Muscle layer of duodenum (tissue), 2 donors: ENCODE measurements at regions not wholly inside any gene's neighbourhood (a gene's known extent, or its start where the extent isn't known, plus 50 kb on each side); places are given as distances from the start of the nearest gene placed in this dataset.

Experiments
- H3K27ac ChIP-seq: one replicate; pipeline ENCODE4 v1.7.0; 2013; ENCODE audit warnings: mild to moderate bottlenecking, low read length
- H3K27me3 ChIP-seq: one replicate; pipeline ENCODE4 v1.7.0; 2013; ENCODE audit warnings: low read depth, mild to moderate bottlenecking, control low read depth, low read length
- H3K36me3 ChIP-seq, 2 donors: one replicate each; pipeline ENCODE4 v1.7.0; 2013; ENCODE audit warnings: low read length in 2 of 2, control low read depth in 1 of 2, mild to moderate bottlenecking in 1 of 2; ENCODE audit not compliant: insufficient read depth in 2 of 2, control insufficient read depth in 1 of 2
- H3K4me1 ChIP-seq, 2 donors: one replicate each; pipeline ENCODE4 v1.7.0; 2013; ENCODE audit warnings: low read length in 2 of 2, mild to moderate bottlenecking in 2 of 2, control low read depth in 1 of 2, moderate library complexity in 1 of 2; ENCODE audit not compliant: insufficient read depth in 2 of 2, control insufficient read depth in 1 of 2
- H3K4me3 ChIP-seq, 2 donors: one replicate each; pipeline ENCODE4 v1.7.0; 2013; ENCODE audit warnings: low read length in 2 of 2, low read depth in 1 of 2, mild to moderate bottlenecking in 1 of 2
- H3K9me3 ChIP-seq, 2 donors: one replicate each; pipeline ENCODE4 v1.7.0; 2013; ENCODE audit warnings: low read length in 2 of 2, control low read depth in 1 of 2, mild to moderate bottlenecking in 1 of 2; ENCODE audit not compliant: control insufficient read depth in 1 of 2
- donor health status: healthy.

- no peaks in the 10 kb centered on the region for H3K27me3 ChIP-seq
- H3K27ac ChIP-seq = no peak overlapping the region
- H3K36me3 ChIP-seq = no peaks in the 10 kb centered on the region
These were observed 370.1 kb upstream of the NR5A2 start for GRCh38 chr1:199657449-199657848.

GRCh38 chr1:199660071-199660470 is 367.4 kb upstream of the NR5A2 start:
- H3K27ac ChIP-seq = no peak overlapping the region
- H3K4me3 ChIP-seq = no peak overlapping the region
- H3K9me3 ChIP-seq = no peaks in the 10 kb centered on the region
- no peaks in the 10 kb centered on the region for H3K27me3 ChIP-seq
- no peaks in the 10 kb centered on the region for H3K36me3 ChIP-seq
- no peaks in the 10 kb centered on the region for H3K4me1 ChIP-seq

More at GRCh38 chr1:199657449-199657848, 370.1 kb upstream of the NR5A2 start:
- Histone ChIP-seq H3K4me3 (no peak overlapping the region), H3K4me1 (no peaks in the 10 kb centered on the region), H3K9me3 (no peaks in the 10 kb centered on the region)

- Histone ChIP-seq H3K9me3 (no peaks in the 10 kb centered on the region), H3K4me3 (no peak overlapping the region), H3K36me3 (no peaks in the 10 kb centered on the region), H3K27me3 (no peaks in the 10 kb centered on the region), H3K27ac (no peak overlapping the region), H3K4me1 (no peaks in the 10 kb centered on the region)
These were observed 362.1 kb upstream of the NR5A2 start for GRCh38 chr1:199665371-199665770.

GRCh38 chr1:199667089-199667488 is 360.4 kb upstream of the NR5A2 start:
- no peaks in the 10 kb centered on the region for H3K4me1 ChIP-seq
- no peaks in the 10 kb centered on the region for H3K36me3 ChIP-seq
- no peaks in the 10 kb centered on the region for H3K27me3 ChIP-seq
- no peaks in the 10 kb centered on the region for H3K9me3 ChIP-seq
- no peak overlapping the region for H3K27ac ChIP-seq
- no peak overlapping the region for H3K4me3 ChIP-seq

- Histone ChIP-seq H3K27ac (no peak overlapping the region), H3K9me3 (no peaks in the 10 kb centered on the region), H3K27me3 (no peaks in the 10 kb centered on the region)
These were observed 357.6 kb upstream of the NR5A2 start for GRCh38 chr1:199669916-199670315.

GRCh38 chr1:199671684-199672083 is 355.8 kb upstream of the NR5A2 start:
- Histone ChIP-seq H3K36me3 (no peaks in the 10 kb centered on the region), H3K9me3 (no peaks in the 10 kb centered on the region), H3K4me3 (no peak overlapping the region), H3K4me1 (no peaks in the 10 kb centered on the region), H3K27me3 (no peaks in the 10 kb centered on the region), H3K27ac (no peak overlapping the region)

More at GRCh38 chr1:199669916-199670315, 357.6 kb upstream of the NR5A2 start:
- Histone ChIP-seq H3K4me1 (no peaks in the 10 kb centered on the region), H3K36me3 (no peaks in the 10 kb centered on the region), H3K4me3 (no peak overlapping the region)

GRCh38 chr1:199675937-199676336 is 351.6 kb upstream of the NR5A2 start:
- Histone ChIP-seq H3K4me1 (no peaks in the 10 kb centered on the region), H3K4me3 (no peak overlapping the region), H3K27ac (no peak overlapping the region), H3K9me3 (no peaks in the 10 kb centered on the region), H3K27me3 (no peaks in the 10 kb centered on the region), H3K36me3 (no peaks in the 10 kb centered on the region)

- Histone ChIP-seq H3K4me1 (no peaks in the 10 kb centered on the region), H3K9me3 (no peaks in the 10 kb centered on the region), H3K36me3 (no peaks in the 10 kb centered on the region), H3K27ac (no peak overlapping the region), H3K4me3 (no peak overlapping the region), H3K27me3 (no peaks in the 10 kb centered on the region)
These were observed 348.7 kb upstream of the NR5A2 start for GRCh38 chr1:199678771-199679170.

- Histone ChIP-seq H3K27ac (no peak overlapping the region), H3K36me3 (no peaks in the 10 kb centered on the region), H3K27me3 (no peaks in the 10 kb centered on the region), H3K4me1 (no peaks in the 10 kb centered on the region), H3K4me3 (no peak overlapping the region), H3K9me3 (no peaks in the 10 kb centered on the region)
These were observed 345.4 kb upstream of the NR5A2 start for GRCh38 chr1:199682081-199682480.

- Histone ChIP-seq H3K4me1 (no peaks in the 10 kb centered on the region), H3K27ac (no peak overlapping the region), H3K27me3 (no peaks in the 10 kb centered on the region), H3K36me3 (no peaks in the 10 kb centered on the region), H3K4me3 (no peak overlapping the region), H3K9me3 (no peaks in the 10 kb centered on the region)
These were observed 342.7 kb upstream of the NR5A2 start for GRCh38 chr1:199684686-199685273.

GRCh38 chr1:199685369-199685768 is 342.1 kb upstream of the NR5A2 start:
- H3K36me3 ChIP-seq = no peaks in the 10 kb centered on the region
- no peak overlapping the region for H3K4me3 ChIP-seq
- H3K4me1 ChIP-seq = no peaks in the 10 kb centered on the region
- H3K27ac ChIP-seq = no peak overlapping the region
- H3K27me3 ChIP-seq = no peaks in the 10 kb centered on the region
- no peaks in the 10 kb centered on the region for H3K9me3 ChIP-seq

- Histone ChIP-seq H3K36me3 (no peaks in the 10 kb centered on the region), H3K4me3 (no peak overlapping the region), H3K9me3 (no peaks in the 10 kb centered on the region), H3K27me3 (no peaks in the 10 kb centered on the region), H3K27ac (no peak overlapping the region), H3K4me1 (no peaks in the 10 kb centered on the region)
These were observed 340.2 kb upstream of the NR5A2 start for GRCh38 chr1:199687321-199687720.
